GM19395 (cell line): ENCODE measurements at regions not wholly inside any gene's neighbourhood (a gene's known extent, or its start where the extent isn't known, plus 50 kb on each side); places are given as distances from the start of the nearest gene placed in this dataset.

Source experiments
- ATAC-seq: cut with Tn5 transposase; IDR thresholded peaks from one replicate; pipeline ENCODE4 v1.9.1; 2021; ENCODE audit warnings: mild to moderate bottlenecking, moderate library complexity; ENCODE audit not compliant: unreplicated experiment

- no peak for ATAC-seq
These were observed 936.2 kb downstream of the DSC3 start for GRCh38 chr18:30106356-30106755.

GRCh38 chr18:30103881-30104280 is 938.7 kb downstream of the DSC3 start:
- no peak for ATAC-seq

- ATAC-seq, result no peak
These were observed 945.7 kb downstream of the DSC3 start for GRCh38 chr18:30096796-30097195.

GRCh38 chr18:30094556-30094955 is 948.0 kb downstream of the DSC3 start:
- ATAC-seq, result no peak

GRCh38 chr18:30093376-30093775 is 949.2 kb downstream of the DSC3 start:
- ATAC-seq, result no peak

- no peak for ATAC-seq
These were observed 954.1 kb downstream of the DSC3 start for GRCh38 chr18:30088238-30089015.

GRCh38 chr18:30086351-30086750 is 956.2 kb downstream of the DSC3 start:
- no peak for ATAC-seq

- ATAC-seq, result no peak
These were observed 961.4 kb downstream of the DSC3 start for GRCh38 chr18:30081122-30081521.

GRCh38 chr18:30072609-30073385 is 969.7 kb downstream of the DSC3 start:
- ATAC-seq, result no peak

- no peak for ATAC-seq
These were observed 976.3 kb downstream of the DSC3 start for GRCh38 chr18:30066288-30066687.

- ATAC-seq, result no peak
These were observed 985.1 kb downstream of the DSC3 start for GRCh38 chr18:30057398-30057797.

GRCh38 chr18:30056528-30056927 is 986.0 kb downstream of the DSC3 start:
- no peak for ATAC-seq

GRCh38 chr18:30044496-30044895 is 998.0 kb downstream of the DSC3 start:
- no peak for ATAC-seq

GRCh38 chr18:30039201-30039600 is 1003.3 kb downstream of the DSC3 start:
- ATAC-seq, result no peak

- ATAC-seq, result no peak
These were observed 1007.7 kb downstream of the DSC3 start for GRCh38 chr18:30034818-30035217.

- ATAC-seq, result no peak
These were observed 1026.4 kb downstream of the DSC3 start for GRCh38 chr18:30016179-30016578.

- ATAC-seq, result no peak
These were observed 1037.6 kb downstream of the DSC3 start for GRCh38 chr18:30004965-30005364.

GRCh38 chr18:29982218-29982617 is 1060.3 kb downstream of the DSC3 start:
- ATAC-seq, result no peak

GRCh38 chr18:29979881-29980280 is 1062.7 kb downstream of the DSC3 start:
- no peak for ATAC-seq

- no peak for ATAC-seq
These were observed 1072.7 kb downstream of the DSC3 start for GRCh38 chr18:29969876-29970275.

- ATAC-seq, result no peak
These were observed 1080.0 kb downstream of the DSC3 start for GRCh38 chr18:29962579-29962978.

- ATAC-seq, result no peak
These were observed 1082.0 kb downstream of the DSC3 start for GRCh38 chr18:29960539-29960938.
